Progenitor cell of endocrine pancreas (in vitro differentiated cells): ENCODE measurements at regions not wholly inside any gene's neighbourhood (a gene's known extent, or its start where the extent isn't known, plus 50 kb on each side); places are given as distances from the start of the nearest gene placed in this dataset.
A peak's percentile ranks its signal among the peaks of the same experiment; 100 is the strongest.
"Not testable (repeated sequence)": the region's sequence is repeated elsewhere in the genome, so short reads cannot be mapped to it uniquely, and the experiment has no call there.

Source experiments
- DNase-seq: peaks from one replicate; pipeline ENCODE4 v3.0.0; 2021; ENCODE audit warnings: low spot score; ENCODE audit not compliant: unreplicated experiment
- H3K27ac Mint-ChIP-seq: 2 replicates; pipeline ENCODE4 v1.8.0; 2021; ENCODE audit warnings: mild to moderate bottlenecking, moderate library complexity, mixed read lengths
- H3K27me3 Mint-ChIP-seq: 2 replicates; pipeline ENCODE4 v1.8.0; 2021; ENCODE audit warnings: mixed read lengths
- H3K36me3 Mint-ChIP-seq: 2 replicates; pipeline ENCODE4 v1.8.0; 2022; ENCODE audit warnings: mixed read lengths; ENCODE audit not compliant: insufficient read depth
- H3K4me1 Mint-ChIP-seq: 2 replicates; pipeline ENCODE4 v1.8.0; 2021; ENCODE audit warnings: low read depth, mixed read lengths
- H3K4me3 Mint-ChIP-seq: 2 replicates; pipeline ENCODE4 v1.8.0; 2021; ENCODE audit warnings: low read depth, mild to moderate bottlenecking, moderate library complexity, mixed read lengths
- H3K9me3 Mint-ChIP-seq: 2 replicates; pipeline ENCODE4 v1.8.0; 2021; ENCODE audit warnings: low read depth, mixed read lengths
- TF ChIP-seq, protein P1 (sequence below): fragments of 200-600 bp; sonication (generic); IDR thresholded peaks from one replicate; pipeline ENCODE4 v1.5.0; 2021; ENCODE audit warnings: antibody characterized with exemption, mild to moderate bottlenecking; ENCODE audit not compliant: unreplicated experiment

DNA sequence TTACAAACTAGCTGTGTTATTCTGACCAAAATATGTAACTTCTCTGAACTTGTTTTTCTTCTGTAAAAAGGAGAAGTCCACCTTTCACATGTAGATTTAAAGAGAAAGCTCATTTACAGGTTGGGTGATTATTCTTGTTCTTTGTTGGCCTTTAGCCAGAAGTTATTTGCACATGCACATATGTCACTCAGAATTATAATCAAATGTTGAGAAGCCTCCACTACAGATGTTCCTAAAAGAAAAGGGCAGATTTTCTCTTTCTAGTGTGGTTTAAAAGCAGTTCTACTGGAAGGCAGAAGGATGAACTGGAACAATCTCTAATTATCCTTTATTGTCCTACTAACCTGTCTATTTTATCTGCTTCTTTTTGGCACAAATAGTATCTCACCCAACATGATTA, 209.8 kb upstream of the ELAVL2 start:
- Mint-ChIP-seq H3K27ac (no peak overlapping the region), H3K9me3 (no peaks in the 10 kb centered on the region)
- TF ChIP-seq, protein P1, sequence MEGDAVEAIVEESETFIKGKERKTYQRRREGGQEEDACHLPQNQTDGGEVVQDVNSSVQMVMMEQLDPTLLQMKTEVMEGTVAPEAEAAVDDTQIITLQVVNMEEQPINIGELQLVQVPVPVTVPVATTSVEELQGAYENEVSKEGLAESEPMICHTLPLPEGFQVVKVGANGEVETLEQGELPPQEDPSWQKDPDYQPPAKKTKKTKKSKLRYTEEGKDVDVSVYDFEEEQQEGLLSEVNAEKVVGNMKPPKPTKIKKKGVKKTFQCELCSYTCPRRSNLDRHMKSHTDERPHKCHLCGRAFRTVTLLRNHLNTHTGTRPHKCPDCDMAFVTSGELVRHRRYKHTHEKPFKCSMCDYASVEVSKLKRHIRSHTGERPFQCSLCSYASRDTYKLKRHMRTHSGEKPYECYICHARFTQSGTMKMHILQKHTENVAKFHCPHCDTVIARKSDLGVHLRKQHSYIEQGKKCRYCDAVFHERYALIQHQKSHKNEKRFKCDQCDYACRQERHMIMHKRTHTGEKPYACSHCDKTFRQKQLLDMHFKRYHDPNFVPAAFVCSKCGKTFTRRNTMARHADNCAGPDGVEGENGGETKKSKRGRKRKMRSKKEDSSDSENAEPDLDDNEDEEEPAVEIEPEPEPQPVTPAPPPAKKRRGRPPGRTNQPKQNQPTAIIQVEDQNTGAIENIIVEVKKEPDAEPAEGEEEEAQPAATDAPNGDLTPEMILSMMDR: no peak

DNA sequence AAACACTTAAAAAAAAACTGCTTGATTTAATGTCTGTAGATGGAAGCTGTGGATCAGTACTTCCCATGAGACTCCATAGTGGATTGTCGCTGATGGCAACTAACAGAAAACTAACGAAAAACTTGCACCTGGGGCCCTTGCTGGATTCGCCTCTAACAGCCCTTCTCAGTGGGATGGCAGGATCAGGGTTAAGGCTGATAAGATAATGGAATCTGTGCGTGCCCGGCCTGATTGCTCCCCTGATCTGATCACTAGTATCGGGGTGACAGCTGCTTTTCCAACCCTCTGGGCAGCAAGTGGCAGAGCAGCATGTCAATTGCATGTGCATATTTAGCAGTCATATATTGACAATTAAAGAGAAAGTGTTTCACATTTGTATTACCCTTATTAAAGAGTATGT, 185.8 kb upstream of the ELAVL2 start:
- TF ChIP-seq, protein P1: no peak
- no peaks in the 10 kb centered on the region for H3K36me3 Mint-ChIP-seq
- peaks cover 2% of the 10 kb centered on the region for H3K4me1 Mint-ChIP-seq
- H3K27me3 Mint-ChIP-seq: no peaks in the 10 kb centered on the region
- H3K9me3 Mint-ChIP-seq: no peaks in the 10 kb centered on the region
- H3K4me3 Mint-ChIP-seq: no peak overlapping the region
- DNase-seq: no peak
- peak overlapping the region; percentile 29 for H3K27ac Mint-ChIP-seq

More for the DNA sequence above, 209.8 kb upstream of the ELAVL2 start:
- no peaks in the 10 kb centered on the region for H3K4me1 Mint-ChIP-seq
- DNase-seq: no peak
- H3K4me3 Mint-ChIP-seq: no peak overlapping the region
- no peaks in the 10 kb centered on the region for H3K36me3 Mint-ChIP-seq
- H3K27me3 Mint-ChIP-seq: peaks cover 20% of the 10 kb centered on the region

DNA sequence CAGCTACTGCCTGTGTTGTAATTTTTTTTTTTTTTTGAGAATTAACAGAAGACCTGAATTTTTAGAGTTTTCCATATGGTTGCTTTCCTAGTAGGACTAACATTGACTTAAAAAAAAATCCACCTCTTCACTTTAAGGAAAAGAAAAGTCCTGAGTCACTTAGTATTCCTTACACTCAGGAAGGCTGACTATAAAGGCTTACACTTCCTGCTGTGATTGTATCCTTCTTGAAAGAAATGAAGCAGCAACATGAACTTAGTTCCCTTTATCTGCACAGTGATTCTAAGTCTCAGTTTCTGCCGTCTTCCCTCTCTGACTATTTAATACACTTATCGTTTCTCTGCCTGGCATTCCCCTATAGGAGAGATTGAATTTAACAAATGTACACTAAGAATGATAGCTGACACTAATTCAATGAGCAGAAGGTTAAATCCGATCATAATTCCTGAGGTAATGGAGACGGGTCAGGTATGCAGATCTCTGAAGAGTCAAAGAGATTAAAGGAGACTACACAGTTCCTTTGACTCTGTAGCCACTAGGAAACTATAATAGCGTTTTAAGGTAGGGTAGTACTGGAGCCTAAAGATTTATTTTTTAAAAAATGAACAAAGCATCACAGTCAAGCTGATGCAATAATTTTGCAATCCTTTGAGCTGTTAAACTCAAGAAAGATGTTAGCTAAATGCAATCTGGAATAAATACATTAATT, 185.1 kb upstream of the ELAVL2 start:
- Mint-ChIP-seq H3K27me3 (no peaks in the 10 kb centered on the region), H3K36me3 (no peaks in the 10 kb centered on the region), H3K4me3 (no peak overlapping the region), H3K4me1 (peaks cover 2% of the 10 kb centered on the region), H3K9me3 (no peaks in the 10 kb centered on the region), H3K27ac (no peak overlapping the region)
- TF ChIP-seq, protein P1: no peak
- DNase-seq: no peak

DNA sequence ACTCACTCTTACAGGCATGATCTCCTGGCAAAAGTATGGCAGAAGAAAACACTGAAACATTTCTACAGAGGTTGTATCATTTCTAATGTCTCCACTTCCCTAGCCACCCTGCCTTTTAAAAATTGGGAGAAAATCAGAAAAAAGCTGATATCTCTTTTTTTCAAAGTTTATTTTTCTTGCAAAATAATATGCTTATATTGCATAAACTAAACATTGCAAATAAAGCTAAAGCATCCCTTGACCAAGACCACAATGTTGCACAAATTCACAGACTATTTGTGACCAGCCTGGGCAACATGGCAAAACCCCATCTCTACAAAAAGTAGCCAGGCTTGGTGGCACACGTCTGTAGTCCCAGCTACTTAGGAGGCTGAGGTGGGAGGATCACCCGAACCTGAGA, 183.3 kb upstream of the ELAVL2 start:
- Mint-ChIP-seq H3K27me3 (no peaks in the 10 kb centered on the region), H3K9me3 (no peaks in the 10 kb centered on the region), H3K4me1 (peaks cover 2% of the 10 kb centered on the region), H3K27ac (no peak overlapping the region), H3K4me3 (no peak overlapping the region), H3K36me3 (no peaks in the 10 kb centered on the region)
- TF ChIP-seq, protein P1: no peak
- no peak for DNase-seq

DNA sequence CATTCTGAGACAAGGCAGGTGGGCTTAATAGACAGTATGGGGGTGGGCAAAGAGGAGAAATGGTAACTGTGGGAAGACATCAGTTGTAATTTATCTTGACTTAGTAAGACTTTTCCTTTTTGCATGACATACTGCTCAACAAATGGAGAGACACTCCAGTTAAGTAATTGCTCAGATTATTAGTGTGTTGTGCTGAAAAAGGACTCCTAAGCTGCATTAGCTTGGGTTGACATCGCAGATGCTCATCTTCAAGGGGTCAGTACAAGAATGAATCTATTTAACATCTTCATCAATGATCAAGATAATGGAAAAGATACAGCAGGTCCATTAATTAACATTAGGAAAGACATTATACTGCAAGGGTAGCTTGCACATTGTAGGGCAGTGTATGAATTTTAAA, 181.1 kb upstream of the ELAVL2 start:
- no peaks in the 10 kb centered on the region for H3K9me3 Mint-ChIP-seq
- TF ChIP-seq, protein P1: no peak
- no peaks in the 10 kb centered on the region for H3K36me3 Mint-ChIP-seq
- H3K27me3 Mint-ChIP-seq: no peaks in the 10 kb centered on the region
- H3K27ac Mint-ChIP-seq: no peak overlapping the region
- no peak for DNase-seq
- peaks cover 2% of the 10 kb centered on the region for H3K4me1 Mint-ChIP-seq
- H3K4me3 Mint-ChIP-seq: no peak overlapping the region

DNA sequence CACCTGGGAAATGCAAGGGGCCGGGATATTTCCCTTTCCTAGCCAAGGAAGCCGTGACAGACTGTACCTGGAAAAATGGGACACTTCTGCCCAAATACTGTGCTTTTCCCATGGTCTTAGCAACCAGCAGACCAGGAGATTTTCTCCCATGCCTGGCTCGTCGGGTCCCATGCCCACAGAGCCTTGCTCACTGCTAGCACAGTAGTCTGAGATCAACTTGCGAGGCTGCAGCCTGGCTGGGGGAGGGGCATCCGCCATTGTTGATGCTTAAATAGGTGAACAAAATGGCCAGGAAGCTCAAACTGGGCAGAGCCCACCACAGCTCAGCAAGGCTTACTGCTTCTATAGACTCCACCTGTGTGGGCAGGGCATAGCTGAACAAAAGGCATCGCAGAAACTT, 165.8 kb upstream of the ELAVL2 start:
- not testable (repeated sequence) for DNase-seq, H3K4me1 Mint-ChIP-seq, H3K4me3 Mint-ChIP-seq, H3K27me3 Mint-ChIP-seq, H3K36me3 Mint-ChIP-seq, H3K9me3 Mint-ChIP-seq, H3K27ac Mint-ChIP-seq
